ENCODE measurements at regions not wholly inside any gene's neighbourhood (a gene's known extent, or its start where the extent isn't known, plus 50 kb on each side); places are given as distances from the start of the nearest gene placed in this dataset.
A peak's percentile ranks its signal among the peaks of the same experiment; 100 is the strongest.

DNA sequence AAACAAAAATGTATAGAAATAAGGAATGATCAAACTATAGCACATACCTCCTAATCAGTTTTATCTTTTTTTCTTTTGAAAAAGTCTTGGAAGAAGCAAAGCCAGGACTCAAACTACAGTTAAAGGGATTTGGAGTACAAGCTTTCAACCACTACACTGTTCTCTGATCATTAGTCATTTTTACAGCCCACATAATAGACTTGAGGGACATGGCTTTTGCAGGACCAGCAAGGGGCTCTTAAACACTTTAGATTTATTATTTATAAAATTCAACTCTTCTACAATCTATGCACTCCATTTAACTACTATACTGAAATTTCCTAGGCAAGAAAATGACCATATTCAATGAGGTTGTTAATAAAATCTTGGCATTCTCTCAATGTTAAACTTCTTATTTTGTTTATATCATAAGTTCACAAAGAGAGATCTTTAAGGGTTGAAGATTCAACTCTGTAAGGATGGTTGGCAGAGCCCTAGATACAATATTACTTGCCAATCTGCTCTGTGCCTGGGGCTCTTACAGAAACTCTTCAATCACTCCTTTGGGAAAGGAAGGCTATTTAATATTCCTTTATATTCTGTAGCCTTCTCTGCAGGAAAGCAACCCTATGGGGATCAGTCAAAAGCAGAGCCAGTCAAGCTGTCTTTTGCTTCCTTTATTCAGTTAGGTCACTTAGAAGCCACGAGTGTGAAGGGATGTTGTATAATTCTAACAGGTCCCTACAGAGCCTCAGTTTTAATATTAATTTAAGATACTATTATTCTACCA is 557.7 kb upstream of the SGO1 start:
- no peaks in the 10 kb centered on the region for H3K9me3 Mint-ChIP-seq
- peaks cover 23% of the 10 kb centered on the region for H3K4me1 Mint-ChIP-seq
- H3K36me3 Mint-ChIP-seq (ENCODE audit: low read depth): no peaks in the 10 kb centered on the region
- no peaks in the 10 kb centered on the region for H3K27me3 Mint-ChIP-seq (ENCODE audit: low read depth)
- peak overlapping the region; percentile 9 to 91 (median 84) for H3K27ac Mint-ChIP-seq
- TF ChIP-seq, protein P1, sequence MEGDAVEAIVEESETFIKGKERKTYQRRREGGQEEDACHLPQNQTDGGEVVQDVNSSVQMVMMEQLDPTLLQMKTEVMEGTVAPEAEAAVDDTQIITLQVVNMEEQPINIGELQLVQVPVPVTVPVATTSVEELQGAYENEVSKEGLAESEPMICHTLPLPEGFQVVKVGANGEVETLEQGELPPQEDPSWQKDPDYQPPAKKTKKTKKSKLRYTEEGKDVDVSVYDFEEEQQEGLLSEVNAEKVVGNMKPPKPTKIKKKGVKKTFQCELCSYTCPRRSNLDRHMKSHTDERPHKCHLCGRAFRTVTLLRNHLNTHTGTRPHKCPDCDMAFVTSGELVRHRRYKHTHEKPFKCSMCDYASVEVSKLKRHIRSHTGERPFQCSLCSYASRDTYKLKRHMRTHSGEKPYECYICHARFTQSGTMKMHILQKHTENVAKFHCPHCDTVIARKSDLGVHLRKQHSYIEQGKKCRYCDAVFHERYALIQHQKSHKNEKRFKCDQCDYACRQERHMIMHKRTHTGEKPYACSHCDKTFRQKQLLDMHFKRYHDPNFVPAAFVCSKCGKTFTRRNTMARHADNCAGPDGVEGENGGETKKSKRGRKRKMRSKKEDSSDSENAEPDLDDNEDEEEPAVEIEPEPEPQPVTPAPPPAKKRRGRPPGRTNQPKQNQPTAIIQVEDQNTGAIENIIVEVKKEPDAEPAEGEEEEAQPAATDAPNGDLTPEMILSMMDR (IDR thresholded peaks at IDR 0.05; ENCODE audit: unreplicated experiment in 3 of 3): no peak
- no peak overlapping the region for H3K4me3 Mint-ChIP-seq

DNA sequence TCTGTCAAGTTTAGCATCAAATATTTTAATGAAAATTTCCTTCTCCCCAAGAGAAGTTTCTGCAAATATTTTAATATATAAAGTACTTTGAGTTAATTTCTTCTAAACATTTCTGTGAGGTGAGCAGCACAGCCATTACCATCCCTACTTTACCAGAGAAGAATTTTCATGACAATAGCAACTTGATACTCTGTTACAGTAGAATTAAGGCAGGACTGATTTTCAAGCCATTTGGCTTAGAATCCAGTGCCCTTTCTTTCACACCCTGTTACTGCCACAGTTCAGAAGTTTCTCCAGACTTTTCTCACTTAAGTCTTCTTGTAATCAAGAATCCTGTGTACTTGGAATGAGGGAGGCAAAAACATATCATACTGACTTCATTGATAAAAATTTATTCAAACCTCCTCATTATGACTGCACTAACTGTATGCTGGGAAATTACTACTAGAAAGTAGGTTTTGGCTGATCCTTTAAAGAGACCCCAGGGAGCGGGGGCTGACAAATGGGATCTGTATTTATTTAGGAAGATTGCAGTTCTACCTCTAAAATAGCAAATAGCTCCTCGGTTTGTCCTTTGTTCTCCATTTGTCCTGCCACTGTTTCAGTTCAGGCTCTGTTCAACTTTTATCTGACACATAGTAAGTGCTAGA is 557.0 kb upstream of the SGO1 start:
- TF ChIP-seq, protein P1 (IDR thresholded peaks at IDR 0.05; ENCODE audit: unreplicated experiment in 3 of 3): no peak
- peaks cover 23% of the 10 kb centered on the region for H3K4me1 Mint-ChIP-seq
- H3K36me3 Mint-ChIP-seq (ENCODE audit: low read depth): no peaks in the 10 kb centered on the region
- H3K9me3 Mint-ChIP-seq: no peaks in the 10 kb centered on the region
- peak overlapping the region; percentile 9 to 91 (median 84) for H3K27ac Mint-ChIP-seq
- no peaks in the 10 kb centered on the region for H3K27me3 Mint-ChIP-seq (ENCODE audit: low read depth)
- no peak overlapping the region for H3K4me3 Mint-ChIP-seq

DNA sequence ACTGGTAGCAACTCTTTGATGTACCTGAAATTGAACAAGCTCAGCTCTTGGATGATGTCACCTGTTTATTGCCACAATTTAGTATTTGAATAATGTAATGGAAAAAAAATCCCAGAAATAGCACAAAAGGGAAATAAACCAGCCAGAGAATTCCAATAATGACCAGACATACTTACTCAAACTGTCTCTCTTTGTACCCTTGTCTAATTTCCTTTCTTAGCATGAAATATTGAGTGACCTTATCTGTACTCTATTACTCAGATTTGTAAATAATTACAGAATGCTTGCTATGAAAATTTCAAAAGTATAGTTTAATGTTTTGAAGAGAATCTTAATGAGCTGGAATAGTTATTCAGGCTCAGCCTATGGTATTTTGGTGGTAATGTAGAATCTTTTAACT is 555.4 kb upstream of the SGO1 start:
- TF ChIP-seq, protein P1 (IDR thresholded peaks at IDR 0.05; ENCODE audit: unreplicated experiment in 3 of 3): no peak
- Mint-ChIP-seq H3K27me3 (ENCODE audit: low read depth) (no peaks in the 10 kb centered on the region), H3K4me1 (peaks cover 23% of the 10 kb centered on the region), H3K36me3 (ENCODE audit: low read depth) (no peaks in the 10 kb centered on the region), H3K4me3 (no peak overlapping the region), H3K9me3 (no peaks in the 10 kb centered on the region), H3K27ac (peak overlapping the region in 1 of 3 experiments; percentile 91)

DNA sequence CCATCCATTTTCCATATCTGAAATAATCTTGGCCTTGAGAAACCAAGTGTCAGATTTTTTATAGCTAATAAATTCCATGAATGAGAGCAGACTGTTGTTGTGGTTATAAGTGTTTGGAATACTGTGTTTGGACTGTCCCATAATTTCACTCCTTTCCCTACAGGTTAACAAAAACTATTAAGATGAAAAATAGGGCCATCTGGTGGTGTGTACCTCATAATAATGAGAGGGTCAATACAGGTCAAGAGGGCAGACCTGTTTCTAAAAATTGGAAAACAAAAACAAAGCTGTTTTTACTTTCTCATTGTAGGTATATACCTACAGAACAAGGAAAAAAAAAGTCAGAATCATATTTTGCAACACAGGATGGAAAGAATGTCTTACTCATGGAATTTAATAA is 553.8 kb upstream of the SGO1 start:
- TF ChIP-seq, protein P1 (IDR thresholded peaks at IDR 0.05; ENCODE audit: unreplicated experiment in 3 of 3): no peak
- Mint-ChIP-seq H3K4me3 (no peak overlapping the region), H3K9me3 (no peaks in the 10 kb centered on the region), H3K27ac (peak overlapping the region in 2 of 3 experiments; percentile 3 to 6), H3K36me3 (ENCODE audit: low read depth) (no peaks in the 10 kb centered on the region), H3K4me1 (peaks cover 23% of the 10 kb centered on the region), H3K27me3 (ENCODE audit: low read depth) (no peaks in the 10 kb centered on the region)

DNA sequence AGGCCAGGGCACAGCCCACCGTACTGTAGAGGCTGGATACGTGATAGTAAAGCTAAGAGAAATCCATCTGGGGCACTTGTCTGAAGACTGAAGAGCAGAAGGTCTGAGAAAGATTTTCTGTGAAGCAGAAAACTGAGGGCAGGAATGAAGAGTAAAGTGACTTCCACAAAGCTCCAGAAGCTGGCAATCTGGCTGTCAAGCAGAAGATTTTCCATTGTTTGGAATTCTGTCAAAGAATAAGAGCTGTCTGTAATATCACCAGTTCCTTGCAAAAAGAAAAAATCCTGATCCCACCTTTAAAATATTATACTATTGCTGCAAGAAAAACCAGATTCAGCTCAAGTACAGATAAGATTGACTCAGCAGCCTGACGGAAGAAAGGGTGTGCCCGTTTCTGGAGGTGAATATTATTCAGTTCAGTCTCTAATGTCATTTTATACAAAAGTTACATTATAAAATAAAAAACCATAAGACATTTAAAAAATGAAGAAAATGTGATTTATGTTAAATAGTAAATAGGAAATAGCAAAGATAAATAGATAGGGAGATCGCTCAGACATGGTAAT is 550.4 kb upstream of the SGO1 start:
- H3K4me1 Mint-ChIP-seq: peaks cover 5% of the 10 kb centered on the region
- no peaks in the 10 kb centered on the region for H3K36me3 Mint-ChIP-seq (ENCODE audit: low read depth)
- TF ChIP-seq, protein P1 (IDR thresholded peaks at IDR 0.05; ENCODE audit: unreplicated experiment in 3 of 3): no peak
- no peak overlapping the region for H3K4me3 Mint-ChIP-seq
- H3K27ac Mint-ChIP-seq: no peak overlapping the region
- no peaks in the 10 kb centered on the region for H3K9me3 Mint-ChIP-seq
- no peaks in the 10 kb centered on the region for H3K27me3 Mint-ChIP-seq (ENCODE audit: low read depth)

Data from nephron (organoid).